IMR-90 (cell line): ENCODE measurements at regions not wholly inside any gene's neighbourhood (a gene's known extent, or its start where the extent isn't known, plus 50 kb on each side); places are given as distances from the start of the nearest gene placed in this dataset.

Experiments used
- ATAC-seq: fragments of 200-7000 bp; cut with Tn5 transposase; 2 replicates; pipeline ENCODE4 v1.9.1; 2020; ENCODE audit warnings: low read depth, mild to moderate bottlenecking, moderate library complexity
- BruUV-seq: library from RNA; stranded (reverse); fragments of 400-500 nt; replicated peaks from 2 replicates; lab custom pipeline; 2021; lab: Mats Ljungman, UMichigan
- CTCF ChIA-PET: fragments of 300-600 bp; formaldehyde crosslinking; extraction: SDS; loops from one replicate; lab custom pipeline; 2021; ENCODE audit warnings: antibody characterized with exemption; lab: Yijun Ruan, JAX
- POLR2A ChIA-PET: fragments of 300-600 bp; sonication (Branson Sonifier 250); formaldehyde crosslinking; loops from one replicate; lab custom pipeline; 2022; ENCODE audit warnings: antibody characterized with exemption; ENCODE audit not compliant: unreplicated experiment; lab: Charles Lee
- DNase-seq: peaks from one replicate; pipeline ENCODE4 v3.0.0; 2013
- H2AFZ ChIP-seq: replicated peaks from 2 replicates; pipeline ENCODE3; 2013; ENCODE audit warnings: low read length, mild to moderate bottlenecking; ENCODE audit not compliant: poor library complexity
- H2AK5ac ChIP-seq: 2 replicates; pipeline ENCODE4 v1.6.1; 2013; ENCODE audit warnings: low read depth, low read length, inconsistent platforms
- H2AK9ac ChIP-seq: replicated peaks from 2 replicates; pipeline ENCODE3; 2013; ENCODE audit warnings: mild to moderate bottlenecking, low read depth, low read length, moderate library complexity; ENCODE audit not compliant: poor library complexity
- H2BK120ac ChIP-seq: 2 replicates; pipeline ENCODE4 v1.6.1; 2013; ENCODE audit warnings: low read depth, low read length, inconsistent platforms
- H2BK15ac ChIP-seq: 3 replicates; pipeline ENCODE4 v1.6.1; 2013; ENCODE audit warnings: low read depth, low read length, inconsistent platforms
- H2BK20ac ChIP-seq: 2 replicates; pipeline ENCODE4 v1.6.1; 2013; ENCODE audit warnings: low read depth, mild to moderate bottlenecking, inconsistent platforms, low read length, moderate library complexity
- H2BK5ac ChIP-seq: 2 replicates; pipeline ENCODE4 v1.6.1; 2013; ENCODE audit warnings: mild to moderate bottlenecking, low read depth, low read length, inconsistent platforms; ENCODE audit not compliant: poor library complexity, severe bottlenecking
- H3K14ac ChIP-seq: replicated peaks from 2 replicates; pipeline ENCODE4 v1.6.1; 2013; ENCODE audit warnings: low read depth, low read length, inconsistent platforms
- H3K18ac ChIP-seq: 2 replicates; pipeline ENCODE4 v1.6.1; 2013; ENCODE audit warnings: low read depth, low read length, control low read depth
- H3K23ac ChIP-seq: 2 replicates; pipeline ENCODE4 v1.6.1; 2013; ENCODE audit warnings: low read depth, low read length, inconsistent platforms
- H3K27ac ChIP-seq: 2 replicates; pipeline ENCODE4 v1.5.1; 2013; ENCODE audit warnings: mild to moderate bottlenecking, control low read depth, low read length; ENCODE audit not compliant: insufficient read depth
- H3K27me3 ChIP-seq: 2 replicates; pipeline ENCODE4 v1.6.1; 2013; ENCODE audit warnings: low read length; ENCODE audit not compliant: control insufficient read depth, insufficient read depth
- H3K36me3 ChIP-seq: 2 replicates; pipeline ENCODE4 v1.6.1; 2013; ENCODE audit warnings: low read length, mixed read lengths; ENCODE audit not compliant: control insufficient read depth, insufficient read depth
- H3K4ac ChIP-seq: 2 replicates; pipeline ENCODE4 v1.6.1; 2013; ENCODE audit warnings: low read depth, low read length, inconsistent platforms
- H3K4me1 ChIP-seq: 2 replicates; pipeline ENCODE4 v1.6.1; 2013; ENCODE audit warnings: low read length, mixed read lengths; ENCODE audit not compliant: control insufficient read depth, insufficient read depth
- H3K4me2 ChIP-seq: 2 replicates; pipeline ENCODE4 v1.6.1; 2013; ENCODE audit warnings: low read depth, mild to moderate bottlenecking, control low read depth, low read length, moderate library complexity
- H3K4me3 ChIP-seq: 2 replicates; pipeline ENCODE4 v1.5.1; 2013; ENCODE audit warnings: low read depth, mild to moderate bottlenecking, control low read depth, low read length, moderate library complexity; ENCODE audit not compliant: insufficient read depth
- H3K56ac ChIP-seq: 2 replicates; pipeline ENCODE4 v1.6.1; 2013; ENCODE audit warnings: low read length, inconsistent platforms; ENCODE audit not compliant: insufficient read depth; ENCODE audit errors: extremely low read depth
- H3K79me1 ChIP-seq, 2 experiments: 2 replicates each; pipeline ENCODE4 v1.6.1; 2013; ENCODE audit warnings: low read length in 2 of 2, inconsistent platforms in 1 of 2, low read depth in 1 of 2
- H3K9ac ChIP-seq: 2 replicates; pipeline ENCODE4 v1.6.1; 2013; ENCODE audit warnings: low read depth, low read length, control low read depth
- H3K9me1 ChIP-seq: 2 replicates; pipeline ENCODE4 v1.6.1; 2013; ENCODE audit warnings: low read length, inconsistent platforms; ENCODE audit not compliant: insufficient read depth
- H3K9me3 ChIP-seq: 2 replicates; pipeline ENCODE4 v1.6.1; 2013; ENCODE audit warnings: low read length; ENCODE audit not compliant: control insufficient read depth, insufficient read depth
- H4K20me1 ChIP-seq: 2 replicates; pipeline ENCODE4 v1.6.1; 2013; ENCODE audit warnings: low read length, inconsistent platforms; ENCODE audit not compliant: insufficient read depth
- H4K5ac ChIP-seq: 2 replicates; pipeline ENCODE4 v1.6.1; 2013; ENCODE audit warnings: mild to moderate bottlenecking, low read depth, low read length, control low read depth
- H4K8ac ChIP-seq, 2 experiments: 2 replicates each; pipeline ENCODE4 v1.6.1; 2013; ENCODE audit warnings: low read depth in 2 of 2, low read length in 2 of 2, control low read depth in 1 of 2, inconsistent platforms in 1 of 2
- H4K91ac ChIP-seq: 2 replicates; pipeline ENCODE4 v1.6.1; 2013; ENCODE audit warnings: low read depth, low read length, inconsistent platforms; ENCODE audit not compliant: insufficient read depth
- BHLHE40 ChIP-seq: fragments of 150-350 bp; IDR thresholded peaks from 2 replicates; pipeline ENCODE4 v1.6.1; 2016; ENCODE audit warnings: mild to moderate bottlenecking, low read depth, low read length
- CEBPB ChIP-seq: IDR thresholded peaks from 2 replicates; pipeline ENCODE4 v1.6.1; 2012; ENCODE audit warnings: low read depth, low read length, improper control_type of control experiment
- CHD1 ChIP-seq: IDR thresholded peaks from 2 replicates; pipeline ENCODE4 v1.6.1; 2012; ENCODE audit warnings: low read depth, low read length, improper control_type of control experiment
- FOS ChIP-seq: fragments of 150-350 bp; IDR thresholded peaks from 2 replicates; pipeline ENCODE4 v1.6.1; 2016; ENCODE audit warnings: low read depth, low read length
- MAFK ChIP-seq: IDR thresholded peaks from 2 replicates; pipeline ENCODE4 v1.6.1; 2012; ENCODE audit warnings: low read depth, low read length, improper control_type of control experiment
- MAZ ChIP-seq: IDR thresholded peaks from 2 replicates; pipeline ENCODE4 v1.6.1; 2012; ENCODE audit warnings: low read depth, mild to moderate bottlenecking, low read length, improper control_type of control experiment, moderate library complexity, borderline replicate concordance
- MXI1 ChIP-seq: IDR thresholded peaks from 2 replicates; pipeline ENCODE4 v1.6.1; 2012; ENCODE audit warnings: low read depth, mild to moderate bottlenecking, low read length, moderate library complexity, borderline replicate concordance
- NFE2L2 ChIP-seq: fragments of 150-350 bp; IDR thresholded peaks from 2 replicates; pipeline ENCODE4 v1.6.1; 2016; ENCODE audit warnings: low read depth, mild to moderate bottlenecking, low read length
- POLR2A ChIP-seq: IDR thresholded peaks from 2 replicates; pipeline ENCODE4 v1.6.1; 2012; ENCODE audit warnings: mild to moderate bottlenecking, low read depth, low read length
- RAD21 ChIP-seq: IDR thresholded peaks from 2 replicates; pipeline ENCODE4 v1.6.1; 2012; ENCODE audit warnings: low read length, improper control_type of control experiment
- RCOR1 ChIP-seq: IDR thresholded peaks from 2 replicates; pipeline ENCODE4 v1.6.1; 2012; ENCODE audit warnings: mild to moderate bottlenecking, low read length, improper control_type of control experiment; ENCODE audit not compliant: insufficient replicate concordance
- RFX5 ChIP-seq: IDR thresholded peaks from 2 replicates; pipeline ENCODE4 v1.8.0; 2012; ENCODE audit warnings: low read depth, mild to moderate bottlenecking, low read length, moderate library complexity
- SMC3 ChIP-seq: fragments of 150-350 bp; IDR thresholded peaks from 2 replicates; pipeline ENCODE4 v1.6.1; 2016; ENCODE audit warnings: low read depth, mild to moderate bottlenecking, antibody characterized with exemption, low read length, moderate library complexity
- WGBS, 2 experiments: methylation state at CpG; one replicate each; pipeline versions ENCODE4 v1.1.5 to v1.1.7; 2013; ENCODE audit warnings: missing lambda C conversion rate in 2 of 2; ENCODE audit not compliant: insufficient read length in 1 of 2; ENCODE audit errors: extremely low coverage in 2 of 2; 5-methylcytosine and 5-hydroxymethylcytosine counted together
- dilution Hi-C: fragments of 300-500 bp; cut with HindIII; formaldehyde crosslinking; loops from one replicate; pipeline ENCODE4 v1.14.3; 2018; ENCODE audit warnings: low sequenced_read_pairs; ENCODE audit not compliant: unreplicated experiment
- in situ Hi-C: fragments of 300-500 bp; cut with MboI; formaldehyde crosslinking; loops from 3 replicates; pipeline ENCODE4 v1.14.3; 2019; ENCODE audit warnings: low sequenced_read_pairs, inconsistent platforms, mixed read lengths
- intact Hi-C: fragments of 100-400 bp; cut with micrococcal nuclease; formaldehyde crosslinking; loops from 2 replicates; pipeline ENCODE4 v1.10.0; 2022
- TF ChIP-seq, protein P1 (sequence below): conservative IDR thresholded peaks from 2 replicates; pipeline ENCODE4 v1.5.1; 2012; ENCODE audit warnings: mild to moderate bottlenecking, low read depth, low read length, improper control_type of control experiment
- TF ChIP-seq, protein P2 (sequence below): fragments of 150-350 bp; IDR thresholded peaks from 2 replicates; pipeline ENCODE4 v1.6.1; 2016; ENCODE audit warnings: low read depth, mild to moderate bottlenecking, low read length, moderate library complexity, borderline replicate concordance
- TF ChIP-seq, protein P3 (sequence below): fragments of 150-350 bp; IDR thresholded peaks from 2 replicates; pipeline ENCODE4 v1.6.1; 2017; ENCODE audit warnings: mild to moderate bottlenecking, antibody characterized with exemption, low read length, low read depth

DNA sequence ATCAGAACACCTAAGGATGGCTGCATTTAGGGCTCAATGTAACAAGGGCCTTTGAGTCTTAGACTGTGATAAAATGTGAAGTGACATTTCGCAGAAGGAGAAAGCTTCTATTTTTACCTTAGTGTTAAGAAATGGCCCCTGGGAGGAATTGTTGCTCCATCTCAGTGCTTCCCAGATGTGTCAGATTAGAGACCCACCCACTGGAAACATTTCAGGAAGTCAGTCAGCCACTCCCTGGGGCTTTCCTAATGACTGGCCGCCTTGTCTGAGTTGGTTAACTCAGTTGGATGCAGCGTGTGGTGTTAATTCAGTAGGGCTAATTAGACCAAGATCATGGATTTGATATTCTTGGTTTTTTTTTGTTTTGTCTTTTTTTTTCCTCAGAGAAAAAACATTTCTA lies 355.9 kb downstream of the PIK3C3 start:
- Histone ChIP-seq H3K9ac (no peak overlapping the region), H3K4me3 (no peak overlapping the region), H3K79me1 (no peaks in the 10 kb centered on the region), H3K27me3 (no peaks in the 10 kb centered on the region), H3K9me1 (no peaks in the 10 kb centered on the region), H3K4me1 (no peaks in the 10 kb centered on the region), H2AFZ (no peak overlapping the region), H2BK120ac (no peak overlapping the region), H3K36me3 (no peaks in the 10 kb centered on the region), H3K14ac (no peak overlapping the region), H3K27ac (no peak overlapping the region), H3K4me2 (no peak overlapping the region), H4K91ac (no peak overlapping the region), H2BK15ac (no peak overlapping the region), H3K23ac (no peak overlapping the region), H2AK5ac (no peak overlapping the region), H3K9me3 (peaks cover 3% of the 10 kb centered on the region), H3K18ac (no peak overlapping the region), H3K56ac (no peak overlapping the region), H4K20me1 (no peaks in the 10 kb centered on the region), H3K4ac (no peak overlapping the region), H4K8ac (no peak overlapping the region), H4K5ac (no peak overlapping the region), H2BK5ac (no peak overlapping the region), H2AK9ac (no peak overlapping the region), H2BK20ac (no peak overlapping the region)
- no TSS peak for BruUV-seq
- DNase-seq (no peak), ATAC-seq (no peak)
- intact Hi-C loops (no loop called here), dilution Hi-C loops (no loop called here), in situ Hi-C loops (loop anchor here (25.0 kb wide), 1 partner anchor 951 kb away; no protein-coding TSS in a partner anchor)
- CTCF ChIA-PET = no interaction called here
- no CpG with 5 or more reads among the region's 3 CpGs for WGBS, 2 experiments
- TF ChIP-seq MAZ (no peak), CHD1 (no peak), RCOR1 (no peak), NFE2L2 (no peak), RAD21 (no peak), SMC3 (no peak), CEBPB (no peak), RFX5 (no peak), MAFK (no peak), POLR2A (no peak), MXI1 (no peak), FOS (no peak), BHLHE40 (no peak)
- TF ChIP-seq, protein P1, sequence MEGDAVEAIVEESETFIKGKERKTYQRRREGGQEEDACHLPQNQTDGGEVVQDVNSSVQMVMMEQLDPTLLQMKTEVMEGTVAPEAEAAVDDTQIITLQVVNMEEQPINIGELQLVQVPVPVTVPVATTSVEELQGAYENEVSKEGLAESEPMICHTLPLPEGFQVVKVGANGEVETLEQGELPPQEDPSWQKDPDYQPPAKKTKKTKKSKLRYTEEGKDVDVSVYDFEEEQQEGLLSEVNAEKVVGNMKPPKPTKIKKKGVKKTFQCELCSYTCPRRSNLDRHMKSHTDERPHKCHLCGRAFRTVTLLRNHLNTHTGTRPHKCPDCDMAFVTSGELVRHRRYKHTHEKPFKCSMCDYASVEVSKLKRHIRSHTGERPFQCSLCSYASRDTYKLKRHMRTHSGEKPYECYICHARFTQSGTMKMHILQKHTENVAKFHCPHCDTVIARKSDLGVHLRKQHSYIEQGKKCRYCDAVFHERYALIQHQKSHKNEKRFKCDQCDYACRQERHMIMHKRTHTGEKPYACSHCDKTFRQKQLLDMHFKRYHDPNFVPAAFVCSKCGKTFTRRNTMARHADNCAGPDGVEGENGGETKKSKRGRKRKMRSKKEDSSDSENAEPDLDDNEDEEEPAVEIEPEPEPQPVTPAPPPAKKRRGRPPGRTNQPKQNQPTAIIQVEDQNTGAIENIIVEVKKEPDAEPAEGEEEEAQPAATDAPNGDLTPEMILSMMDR = no peak
- TF ChIP-seq, protein P2, sequence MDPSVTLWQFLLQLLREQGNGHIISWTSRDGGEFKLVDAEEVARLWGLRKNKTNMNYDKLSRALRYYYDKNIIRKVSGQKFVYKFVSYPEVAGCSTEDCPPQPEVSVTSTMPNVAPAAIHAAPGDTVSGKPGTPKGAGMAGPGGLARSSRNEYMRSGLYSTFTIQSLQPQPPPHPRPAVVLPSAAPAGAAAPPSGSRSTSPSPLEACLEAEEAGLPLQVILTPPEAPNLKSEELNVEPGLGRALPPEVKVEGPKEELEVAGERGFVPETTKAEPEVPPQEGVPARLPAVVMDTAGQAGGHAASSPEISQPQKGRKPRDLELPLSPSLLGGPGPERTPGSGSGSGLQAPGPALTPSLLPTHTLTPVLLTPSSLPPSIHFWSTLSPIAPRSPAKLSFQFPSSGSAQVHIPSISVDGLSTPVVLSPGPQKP = no peak
- TF ChIP-seq, protein P3, sequence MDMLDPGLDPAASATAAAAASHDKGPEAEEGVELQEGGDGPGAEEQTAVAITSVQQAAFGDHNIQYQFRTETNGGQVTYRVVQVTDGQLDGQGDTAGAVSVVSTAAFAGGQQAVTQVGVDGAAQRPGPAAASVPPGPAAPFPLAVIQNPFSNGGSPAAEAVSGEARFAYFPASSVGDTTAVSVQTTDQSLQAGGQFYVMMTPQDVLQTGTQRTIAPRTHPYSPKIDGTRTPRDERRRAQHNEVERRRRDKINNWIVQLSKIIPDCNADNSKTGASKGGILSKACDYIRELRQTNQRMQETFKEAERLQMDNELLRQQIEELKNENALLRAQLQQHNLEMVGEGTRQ = no peak
- POLR2A ChIA-PET = no interaction called here
